K562 (cell line): ENCODE measurements at regions not wholly inside any gene's neighbourhood (a gene's known extent, or its start where the extent isn't known, plus 50 kb on each side); places are given as distances from the start of the nearest gene placed in this dataset.
A peak's percentile ranks its signal among the peaks of the same experiment; 100 is the strongest.

Experiments
- ARID2 ChIP-seq: fragments of 450-650 bp; IDR thresholded peaks from 2 replicates; pipeline ENCODE4 v1.6.1; 2017; ENCODE audit warnings: antibody characterized with exemption, mild to moderate bottlenecking
- ATF7 ChIP-seq: fragments of 450-650 bp; IDR thresholded peaks from 2 replicates; pipeline ENCODE4 v1.7.1; 2014; ENCODE audit warnings: mild to moderate bottlenecking, moderate library complexity
- FOXJ3 ChIP-seq: sonication (generic); formaldehyde crosslinking; IDR thresholded peaks from 2 replicates; pipeline ENCODE4 v1.4.0; 2020; ENCODE audit warnings: mild to moderate bottlenecking, missing genetic modification reagents
- GABPB2 ChIP-seq: fragments of 250-450 bp; sonication (Bioruptor Pico); conservative IDR thresholded peaks from 2 replicates; pipeline ENCODE4 v1.5.1; 2021; ENCODE audit warnings: mild to moderate bottlenecking
- HNRNPK ChIP-seq: fragments of 200-400 bp; formaldehyde crosslinking; IDR thresholded peaks from one replicate; pipeline ENCODE4 v1.6.1; 2018; ENCODE audit warnings: mild to moderate bottlenecking, low read depth, low read length; ENCODE audit not compliant: poor library complexity, severe bottlenecking
- SIN3A ChIP-seq, 2 experiments: fragments of 150-350 bp in 1 of 2; IDR thresholded peaks; 2 replicates each; pipeline ENCODE4 v1.6.1; 2011 to 2016; ENCODE audit warnings: borderline replicate concordance in 2 of 2, low read depth in 2 of 2, low read length in 2 of 2, mild to moderate bottlenecking in 2 of 2, moderate library complexity in 2 of 2; ENCODE audit not compliant: control insufficient read depth in 1 of 2
- STAT5A ChIP-seq: IDR thresholded peaks from 2 replicates; pipeline ENCODE4 v1.6.1; 2012; ENCODE audit warnings: low read length, inconsistent platforms, borderline replicate concordance
- TEAD1 ChIP-seq, 2 experiments: fragments of 450-650 bp in 1 of 2; sonication (generic) in 1 of 2; formaldehyde crosslinking; IDR thresholded peaks; 2 replicates each; pipeline versions ENCODE4 v1.4.0 to v1.8.0; 2020 to 2022; ENCODE audit warnings: mild to moderate bottlenecking in 2 of 2, missing genetic modification reagents in 1 of 2
- THRB ChIP-seq: fragments of 450-650 bp; formaldehyde crosslinking; conservative IDR thresholded peaks from 2 replicates; pipeline ENCODE4 v1.4.0; 2022; ENCODE audit warnings: mild to moderate bottlenecking, missing genetic modification characterization
- ZBED1 ChIP-seq: IDR thresholded peaks from 2 replicates; pipeline ENCODE4 v1.6.1; 2014
- ZBTB12 ChIP-seq: fragments of 250-450 bp; sonication (Bioruptor Pico); IDR thresholded peaks from 2 replicates; pipeline ENCODE4 v1.4.0; 2020
- ZBTB17 ChIP-seq: fragments of 450-650 bp; formaldehyde crosslinking; IDR thresholded peaks from 2 replicates; pipeline ENCODE4 v1.4.0; 2020; ENCODE audit warnings: mild to moderate bottlenecking
- ZNF184 ChIP-seq: sonication (generic); formaldehyde crosslinking; IDR thresholded peaks from 2 replicates; pipeline ENCODE4 v1.5.0; 2020; ENCODE audit warnings: missing genetic modification reagents
- ZNF274 ChIP-seq: IDR thresholded peaks from 2 replicates; pipeline ENCODE4 v1.6.1; 2011; ENCODE audit warnings: low read depth, mild to moderate bottlenecking, low read length, moderate library complexity, borderline replicate concordance
- ZNF282 ChIP-seq: sonication (generic); formaldehyde crosslinking; IDR thresholded peaks from 2 replicates; pipeline ENCODE4 v1.8.1; 2023; ENCODE audit warnings: missing genetic modification reagents
- ZNF696 ChIP-seq: fragments of 250-450 bp; sonication (Bioruptor Pico); conservative IDR thresholded peaks from 2 replicates; pipeline ENCODE4 v1.4.0; 2020; ENCODE audit warnings: mild to moderate bottlenecking, moderate library complexity
- TF ChIP-seq, protein P1 (sequence below): sonication (generic); formaldehyde crosslinking; IDR thresholded peaks from 2 replicates; pipeline ENCODE4 v1.8.1; 2023; ENCODE audit warnings: mild to moderate bottlenecking, missing genetic modification reagents
- TF ChIP-seq, protein P2 (sequence below): fragments of 450-650 bp; IDR thresholded peaks from 2 replicates; pipeline ENCODE4 v1.6.1; 2017; ENCODE audit warnings: antibody characterized with exemption

GRCh38 chr6:26312501-26313397, 52.2 kb upstream of the BTN3A2 start (continued):
- TF ChIP-seq, protein P1, sequence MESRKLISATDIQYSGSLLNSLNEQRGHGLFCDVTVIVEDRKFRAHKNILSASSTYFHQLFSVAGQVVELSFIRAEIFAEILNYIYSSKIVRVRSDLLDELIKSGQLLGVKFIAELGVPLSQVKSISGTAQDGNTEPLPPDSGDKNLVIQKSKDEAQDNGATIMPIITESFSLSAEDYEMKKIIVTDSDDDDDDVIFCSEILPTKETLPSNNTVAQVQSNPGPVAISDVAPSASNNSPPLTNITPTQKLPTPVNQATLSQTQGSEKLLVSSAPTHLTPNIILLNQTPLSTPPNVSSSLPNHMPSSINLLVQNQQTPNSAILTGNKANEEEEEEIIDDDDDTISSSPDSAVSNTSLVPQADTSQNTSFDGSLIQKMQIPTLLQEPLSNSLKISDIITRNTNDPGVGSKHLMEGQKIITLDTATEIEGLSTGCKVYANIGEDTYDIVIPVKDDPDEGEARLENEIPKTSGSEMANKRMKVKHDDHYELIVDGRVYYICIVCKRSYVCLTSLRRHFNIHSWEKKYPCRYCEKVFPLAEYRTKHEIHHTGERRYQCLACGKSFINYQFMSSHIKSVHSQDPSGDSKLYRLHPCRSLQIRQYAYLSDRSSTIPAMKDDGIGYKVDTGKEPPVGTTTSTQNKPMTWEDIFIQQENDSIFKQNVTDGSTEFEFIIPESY, result 0 out of 2 replicates have a peak, but pooled peaks have one; percentile 39
- TF ChIP-seq, protein P2, sequence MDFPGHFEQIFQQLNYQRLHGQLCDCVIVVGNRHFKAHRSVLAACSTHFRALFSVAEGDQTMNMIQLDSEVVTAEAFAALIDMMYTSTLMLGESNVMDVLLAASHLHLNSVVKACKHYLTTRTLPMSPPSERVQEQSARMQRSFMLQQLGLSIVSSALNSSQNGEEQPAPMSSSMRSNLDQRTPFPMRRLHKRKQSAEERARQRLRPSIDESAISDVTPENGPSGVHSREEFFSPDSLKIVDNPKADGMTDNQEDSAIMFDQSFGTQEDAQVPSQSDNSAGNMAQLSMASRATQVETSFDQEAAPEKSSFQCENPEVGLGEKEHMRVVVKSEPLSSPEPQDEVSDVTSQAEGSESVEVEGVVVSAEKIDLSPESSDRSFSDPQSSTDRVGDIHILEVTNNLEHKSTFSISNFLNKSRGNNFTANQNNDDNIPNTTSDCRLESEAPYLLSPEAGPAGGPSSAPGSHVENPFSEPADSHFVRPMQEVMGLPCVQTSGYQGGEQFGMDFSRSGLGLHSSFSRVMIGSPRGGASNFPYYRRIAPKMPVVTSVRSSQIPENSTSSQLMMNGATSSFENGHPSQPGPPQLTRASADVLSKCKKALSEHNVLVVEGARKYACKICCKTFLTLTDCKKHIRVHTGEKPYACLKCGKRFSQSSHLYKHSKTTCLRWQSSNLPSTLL, result peak; percentile 90
- TF ChIP-seq ZBED1 (no peak; the same call in 1 of the 2 replicates), GABPB2 (no peak), FOXJ3 (CRISPR knock-in tag) (no peak), ATF7 (peak; percentile 74), TEAD1 (CRISPR knock-in tag; IDR thresholded peaks at IDR 0.05) (peak in 1 of 2 experiments; percentile 11; a peak in 3 of 4 replicates), ZNF696 (no peak), STAT5A (no peak), ARID2 (no peak), ZNF282 (no peak), THRB (CRISPR knock-in tag) (peak; percentile 47; the same call in 1 of the 2 replicates), ZNF184 (CRISPR knock-in tag) (no peak), ZBTB12 (CRISPR knock-in tag) (no peak; the same call in 1 of the 2 replicates), SIN3A (IDR thresholded peaks at IDR 0.05; ENCODE audit: borderline replicate concordance in 2 of 2, control insufficient read depth in 1 of 2, low read depth in 2 of 2, low read length in 2 of 2) (peak in 1 of 2 experiments; percentile 47; a peak in 1 of 4 replicates), HNRNPK (no peak), ZNF274 (peak; percentile 73; the same call in 1 of the 2 replicates), ZBTB17 (CRISPR knock-in tag) (no peak)
